Ascending aorta (tissue), 2 donors: ENCODE measurements at regions not wholly inside any gene's neighbourhood (a gene's known extent, or its start where the extent isn't known, plus 50 kb on each side); places are given as distances from the start of the nearest gene placed in this dataset.
"Not testable (repeated sequence)": the region's sequence is repeated elsewhere in the genome, so short reads cannot be mapped to it uniquely, and the experiment has no call there.

Experiments
- DNase-seq, 2 donors: peaks; one replicate each; pipeline ENCODE4 v3.0.0-alpha.2; 2019; ENCODE audit warnings: low spot score in 2 of 2
- H3K27ac ChIP-seq, 2 donors: fragments of 200-600 bp; sonication (generic); one replicate each; pipeline ENCODE4 v1.5.1; 2016 to 2017; ENCODE audit warnings: mild to moderate bottlenecking in 1 of 2
- H3K27me3 ChIP-seq: fragments of 200-600 bp; sonication (generic); one replicate; pipeline ENCODE4 v1.5.1; 2017
- H3K36me3 ChIP-seq, 2 donors: fragments of 200-600 bp; sonication (generic); one replicate each; pipeline ENCODE4 v1.5.1; 2016
- H3K4me1 ChIP-seq, 2 donors: fragments of 200-600 bp; sonication (generic); one replicate each; pipeline ENCODE4 v1.5.1; 2016 to 2017; ENCODE audit warnings: mild to moderate bottlenecking in 1 of 2
- H3K4me3 ChIP-seq, 2 donors: fragments of 200-600 bp; sonication (generic); one replicate each; pipeline ENCODE4 v1.5.1; 2016 to 2017; ENCODE audit warnings: mild to moderate bottlenecking in 1 of 2
- H3K9me3 ChIP-seq, 2 donors: fragments of 200-600 bp; sonication (generic); one replicate each; pipeline ENCODE4 v1.5.1; 2016
- CTCF ChIP-seq, 3 experiments: fragments of 200-600 bp in 2 of 3; fragments of 450-650 bp in 1 of 3; sonication (generic) in 2 of 3; IDR thresholded peaks; one replicate each; pipeline ENCODE4 v1.5.1; 2016 to 2019; ENCODE audit warnings: antibody characterized with exemption in 3 of 3, mild to moderate bottlenecking in 1 of 3, moderate library complexity in 1 of 3
- intact Hi-C: fragments of 100-400 bp; cut with DNase I; formaldehyde crosslinking; loops from one replicate; pipeline ENCODE4 v1.15.1; 2023

DNA sequence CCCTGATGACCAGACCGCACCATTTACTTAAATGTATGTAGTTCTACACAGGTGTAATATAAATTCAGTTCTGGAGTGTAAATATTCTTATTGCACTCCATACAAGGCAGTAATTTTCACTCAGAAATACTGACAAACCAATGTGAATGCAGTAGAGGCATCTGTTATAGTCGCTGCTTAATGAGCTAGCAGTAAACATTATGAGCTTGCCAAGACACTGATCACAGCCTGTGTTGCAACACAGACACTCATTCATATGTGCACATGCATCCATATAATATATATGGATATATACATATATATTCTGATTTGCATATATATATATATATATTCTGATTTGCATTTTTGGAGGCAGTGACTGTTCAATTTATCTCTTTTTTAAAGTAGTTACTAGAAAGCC lies 435.1 kb upstream of the ST8SIA4 start:
- intact Hi-C loops, result no loop called here
- no peaks in the 10 kb centered on the region for H3K9me3 ChIP-seq
- no peak for TF ChIP-seq CTCF (IDR thresholded peaks at IDR 0.05)

GRCh38 chr5:101327816-101328215 lies 424.7 kb upstream of the ST8SIA4 start:
- no peak for TF ChIP-seq CTCF (IDR thresholded peaks at IDR 0.05)
- no peaks in the 10 kb centered on the region for H3K4me1 ChIP-seq
- no peaks in the 10 kb centered on the region for H3K9me3 ChIP-seq
- H3K36me3 ChIP-seq, result no peaks in the 10 kb centered on the region
- H3K27ac ChIP-seq, result no peak overlapping the region
- intact Hi-C loops, result no loop called here
- DNase-seq, result no peak
- H3K4me3 ChIP-seq, result no peak overlapping the region
- no peaks in the 10 kb centered on the region for H3K27me3 ChIP-seq

More for the DNA sequence above, 435.1 kb upstream of the ST8SIA4 start:
- no peak for DNase-seq
- no peaks in the 10 kb centered on the region for H3K27me3 ChIP-seq
- no peak overlapping the region for H3K27ac ChIP-seq
- no peaks in the 10 kb centered on the region for H3K36me3 ChIP-seq
- H3K4me1 ChIP-seq, result no peaks in the 10 kb centered on the region
- H3K4me3 ChIP-seq, result no peak overlapping the region

DNA sequence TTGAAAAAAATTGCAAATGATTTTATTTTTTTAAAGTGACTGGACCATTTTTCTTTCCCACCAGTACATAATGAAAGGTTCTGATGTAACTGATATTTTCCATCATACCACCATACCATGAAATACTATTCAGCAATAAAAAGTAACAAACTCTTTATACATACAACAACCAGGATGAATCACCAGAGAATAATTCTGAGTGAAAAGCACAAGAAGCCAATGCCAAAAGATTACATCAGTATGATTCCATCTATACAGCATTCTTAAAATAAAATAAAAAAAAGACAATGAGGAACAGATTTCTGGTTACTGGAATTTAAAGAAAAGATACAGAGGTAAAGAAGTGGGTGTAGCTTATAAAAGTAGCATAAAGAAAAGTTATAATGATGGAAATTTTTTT lies 423.7 kb upstream of the ST8SIA4 start:
- Histone ChIP-seq H3K36me3 (no peaks in the 10 kb centered on the region), H3K27me3 (no peaks in the 10 kb centered on the region), H3K4me1 (no peaks in the 10 kb centered on the region), H3K9me3 (no peaks in the 10 kb centered on the region), H3K27ac (no peak overlapping the region), H3K4me3 (no peak overlapping the region)
- no peak for TF ChIP-seq CTCF (IDR thresholded peaks at IDR 0.05)
- no peak for DNase-seq
- intact Hi-C loops, result no loop called here

GRCh38 chr5:101316401-101316800 lies 413.3 kb upstream of the ST8SIA4 start:
- H3K27me3 ChIP-seq, DNase-seq, H3K4me3 ChIP-seq, H3K36me3 ChIP-seq, H3K27ac ChIP-seq, H3K4me1 ChIP-seq, H3K9me3 ChIP-seq, intact Hi-C loops: not testable (repeated sequence)

- no peak for DNase-seq
- H3K9me3 ChIP-seq, result no peaks in the 10 kb centered on the region
- no peak overlapping the region for H3K4me3 ChIP-seq
- H3K27me3 ChIP-seq, result no peaks in the 10 kb centered on the region
- H3K27ac ChIP-seq, result no peak overlapping the region
- no peaks in the 10 kb centered on the region for H3K36me3 ChIP-seq
- intact Hi-C loops, result no loop called here
- H3K4me1 ChIP-seq, result no peaks in the 10 kb centered on the region
- TF ChIP-seq CTCF (IDR thresholded peaks at IDR 0.05), result no peak
These were observed 403.5 kb upstream of the ST8SIA4 start for GRCh38 chr5:101306391-101307137.

- no peaks in the 10 kb centered on the region for H3K27me3 ChIP-seq
- no peak overlapping the region for H3K4me3 ChIP-seq
- H3K27ac ChIP-seq, result no peak overlapping the region
- TF ChIP-seq CTCF (IDR thresholded peaks at IDR 0.05), result no peak
- intact Hi-C loops, result no loop called here
- no peaks in the 10 kb centered on the region for H3K4me1 ChIP-seq
- DNase-seq, result no peak
- no peaks in the 10 kb centered on the region for H3K36me3 ChIP-seq
- H3K9me3 ChIP-seq, result no peaks in the 10 kb centered on the region
These were observed 393.4 kb upstream of the ST8SIA4 start for GRCh38 chr5:101296477-101296876.
